ENCODE measurements at regions not wholly inside any gene's neighbourhood (a gene's known extent, or its start where the extent isn't known, plus 50 kb on each side); places are given as distances from the start of the nearest gene placed in this dataset.

DNA sequence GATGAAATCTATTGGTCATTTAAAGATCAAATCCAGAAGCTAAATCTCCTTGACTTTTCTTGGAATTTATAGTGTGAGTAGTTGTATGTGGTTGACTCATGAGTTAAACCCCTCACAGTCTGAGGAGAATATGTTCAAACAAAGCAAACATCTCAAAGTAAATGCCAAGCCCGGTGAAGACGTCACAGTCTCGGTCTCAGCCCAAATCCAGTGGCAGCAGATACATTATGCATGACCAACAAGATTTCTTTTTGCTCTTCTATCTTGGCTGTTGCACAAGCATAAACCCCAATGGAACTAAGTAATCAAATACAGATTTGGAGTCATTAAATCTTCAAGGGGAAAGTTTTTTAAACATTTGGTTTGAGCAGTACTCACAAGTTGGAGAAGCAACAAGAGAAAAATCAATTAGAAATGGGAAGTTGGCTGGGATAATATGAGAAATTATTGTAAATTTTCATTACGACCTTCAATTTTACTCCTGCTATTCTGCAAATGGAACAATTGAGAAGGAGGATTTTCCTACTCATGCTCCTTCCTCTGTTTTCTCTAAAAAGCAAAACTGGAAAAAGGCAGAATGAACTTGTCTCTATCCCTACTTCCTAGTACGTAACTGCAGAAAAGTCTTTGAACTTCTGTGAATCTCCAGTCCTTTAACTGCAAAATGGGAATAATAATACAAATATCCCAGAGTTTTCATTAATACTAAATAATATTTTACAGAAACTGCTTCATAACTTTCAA, 575.8 kb downstream of the NUF2 start:
- intact Hi-C loops (cut with DNase I), result no loop called here
- DNase-seq, result peak in 1 of 5 donors; percentile 19
- WGBS, 3 donors, result 70 to 83% (median 82%) methylated on average over 5 of the region's 5 CpGs
- Histone ChIP-seq H3K4me3 (no peak overlapping the region), H3K36me3 (no peaks in the 10 kb centered on the region), H3K27ac (no peak overlapping the region), H3K9me3 (no peaks in the 10 kb centered on the region), H3K27me3 (no peaks in the 10 kb centered on the region), H3K4me1 (ENCODE audit: insufficient read depth) (no peaks in the 10 kb centered on the region)
- TF ChIP-seq EP300 (IDR thresholded peaks at IDR 0.05), result no peak
- TF ChIP-seq, protein P1, sequence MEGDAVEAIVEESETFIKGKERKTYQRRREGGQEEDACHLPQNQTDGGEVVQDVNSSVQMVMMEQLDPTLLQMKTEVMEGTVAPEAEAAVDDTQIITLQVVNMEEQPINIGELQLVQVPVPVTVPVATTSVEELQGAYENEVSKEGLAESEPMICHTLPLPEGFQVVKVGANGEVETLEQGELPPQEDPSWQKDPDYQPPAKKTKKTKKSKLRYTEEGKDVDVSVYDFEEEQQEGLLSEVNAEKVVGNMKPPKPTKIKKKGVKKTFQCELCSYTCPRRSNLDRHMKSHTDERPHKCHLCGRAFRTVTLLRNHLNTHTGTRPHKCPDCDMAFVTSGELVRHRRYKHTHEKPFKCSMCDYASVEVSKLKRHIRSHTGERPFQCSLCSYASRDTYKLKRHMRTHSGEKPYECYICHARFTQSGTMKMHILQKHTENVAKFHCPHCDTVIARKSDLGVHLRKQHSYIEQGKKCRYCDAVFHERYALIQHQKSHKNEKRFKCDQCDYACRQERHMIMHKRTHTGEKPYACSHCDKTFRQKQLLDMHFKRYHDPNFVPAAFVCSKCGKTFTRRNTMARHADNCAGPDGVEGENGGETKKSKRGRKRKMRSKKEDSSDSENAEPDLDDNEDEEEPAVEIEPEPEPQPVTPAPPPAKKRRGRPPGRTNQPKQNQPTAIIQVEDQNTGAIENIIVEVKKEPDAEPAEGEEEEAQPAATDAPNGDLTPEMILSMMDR (IDR thresholded peaks at IDR 0.05), result no peak
- TF ChIP-seq POLR2A (IDR thresholded peaks at IDR 0.05), result no peak

DNA sequence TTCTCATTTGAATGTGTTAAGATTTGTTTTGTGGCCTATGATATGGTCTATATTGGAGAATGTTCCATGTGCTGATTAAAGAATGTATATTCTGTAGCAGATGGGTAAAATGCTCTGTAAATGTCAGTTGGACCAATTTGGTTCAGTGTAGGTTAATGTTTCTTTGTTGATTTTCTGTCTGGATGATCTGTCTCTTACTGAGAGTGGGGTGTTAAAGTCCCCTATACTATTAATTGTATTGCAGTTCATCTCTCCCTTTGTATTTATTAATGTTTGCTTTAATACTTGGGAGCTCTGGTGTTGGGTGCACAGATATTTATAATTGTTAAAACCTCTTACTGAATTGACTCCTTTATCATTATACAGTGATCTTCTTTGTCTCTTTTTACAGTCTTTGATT, 584.5 kb downstream of the NUF2 start:
- H3K27me3 ChIP-seq, result no peaks in the 10 kb centered on the region
- no peaks in the 10 kb centered on the region for H3K36me3 ChIP-seq
- TF ChIP-seq EP300 (IDR thresholded peaks at IDR 0.05) (no peak), POLR2A (IDR thresholded peaks at IDR 0.05) (no peak)
- TF ChIP-seq, protein P1 (IDR thresholded peaks at IDR 0.05), result no peak
- no peak for DNase-seq
- H3K27ac ChIP-seq, result no peak overlapping the region
- intact Hi-C loops (cut with DNase I), result no loop called here
- H3K4me3 ChIP-seq, result no peak overlapping the region
- H3K4me1 ChIP-seq (ENCODE audit: insufficient read depth), result no peaks in the 10 kb centered on the region
- no peaks in the 10 kb centered on the region for H3K9me3 ChIP-seq

DNA sequence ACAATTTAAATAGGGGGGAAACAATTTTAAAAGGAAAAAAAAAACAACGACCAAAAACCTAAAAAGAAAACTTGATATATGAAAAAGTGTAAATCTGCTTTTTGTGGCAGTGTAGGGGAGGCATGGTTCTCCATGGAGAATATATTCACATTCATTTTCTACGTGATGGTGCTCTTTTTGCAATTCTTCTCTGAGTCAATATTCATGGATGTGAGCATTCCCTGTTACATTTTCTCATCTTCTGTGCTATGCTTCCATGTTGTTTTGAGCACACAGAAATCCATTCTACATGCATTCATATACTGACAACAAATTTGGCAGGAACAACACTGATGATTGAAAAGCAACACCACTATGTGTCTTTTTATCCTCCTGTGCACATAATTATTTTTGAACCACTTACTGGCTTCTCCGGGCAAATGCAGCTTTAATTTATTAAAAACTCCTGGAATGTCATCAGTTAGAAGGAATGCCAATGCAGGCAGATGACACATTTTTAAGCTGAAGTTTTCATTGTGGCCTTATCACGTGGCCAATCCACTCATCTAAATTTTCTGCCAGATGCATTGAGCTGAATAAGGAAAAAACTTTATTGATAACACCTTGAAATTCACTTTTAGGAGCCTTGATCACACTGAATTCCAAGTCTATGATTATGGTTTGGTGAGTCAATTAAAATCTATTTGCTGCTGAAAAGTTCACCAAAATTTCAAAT, 590.6 kb downstream of the NUF2 start:
- intact Hi-C loops (cut with DNase I), result no loop called here
- WGBS, 3 donors, result 68 to 75% (median 69%) methylated on average over 4 of the region's 4 CpGs
- no peaks in the 10 kb centered on the region for H3K9me3 ChIP-seq
- TF ChIP-seq, protein P1 (IDR thresholded peaks at IDR 0.05), result no peak
- no peak for TF ChIP-seq POLR2A (IDR thresholded peaks at IDR 0.05)
- no peak for TF ChIP-seq EP300 (IDR thresholded peaks at IDR 0.05)
- no peak overlapping the region for H3K4me3 ChIP-seq
- no peaks in the 10 kb centered on the region for H3K36me3 ChIP-seq
- H3K27me3 ChIP-seq, result no peaks in the 10 kb centered on the region
- no peak for DNase-seq
- H3K27ac ChIP-seq, result no peak overlapping the region
- no peaks in the 10 kb centered on the region for H3K4me1 ChIP-seq (ENCODE audit: insufficient read depth)

DNA sequence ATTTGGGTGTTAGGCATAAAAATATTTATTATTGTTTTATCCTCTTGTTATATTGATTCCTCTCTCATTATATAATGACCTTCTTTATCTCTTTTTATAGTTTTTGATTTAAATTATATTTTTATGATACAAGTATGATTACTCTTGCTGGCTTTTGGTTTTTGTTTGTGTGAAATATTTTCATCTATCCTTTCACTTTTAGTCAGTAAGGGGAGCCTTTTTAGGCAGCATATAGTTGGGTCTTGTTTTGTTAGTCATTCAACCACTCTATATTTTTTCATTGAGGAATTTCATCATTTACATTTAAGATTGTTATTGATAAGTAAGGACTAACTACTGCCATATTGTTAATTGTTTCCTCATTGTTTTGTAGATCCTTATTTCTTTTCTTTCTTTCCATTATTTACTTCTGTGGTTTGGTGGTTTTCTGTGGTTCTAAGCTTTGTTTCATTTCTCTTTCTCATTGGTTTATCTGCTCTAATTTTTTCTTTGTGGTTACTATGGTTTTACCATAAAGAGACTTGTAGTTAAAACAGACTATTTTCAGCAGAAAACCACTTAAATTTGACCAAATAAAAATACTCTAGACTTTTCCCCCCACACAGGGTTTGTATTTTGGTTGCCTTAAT, 593.1 kb downstream of the NUF2 start:
- H3K36me3 ChIP-seq, result no peaks in the 10 kb centered on the region

More for the DNA sequence above, 593.1 kb downstream of the NUF2 start:
- intact Hi-C loops (cut with DNase I), result no loop called here
- TF ChIP-seq POLR2A (IDR thresholded peaks at IDR 0.05) (no peak), EP300 (IDR thresholded peaks at IDR 0.05) (no peak)
- TF ChIP-seq, protein P1 (IDR thresholded peaks at IDR 0.05), result no peak
- H3K9me3 ChIP-seq, result no peaks in the 10 kb centered on the region
- no peaks in the 10 kb centered on the region for H3K27me3 ChIP-seq
- DNase-seq, result no peak
- H3K27ac ChIP-seq, result no peak overlapping the region
- no peak overlapping the region for H3K4me3 ChIP-seq
- H3K4me1 ChIP-seq (ENCODE audit: insufficient read depth), result no peaks in the 10 kb centered on the region
